ENCODE measurements at regions not wholly inside any gene's neighbourhood (a gene's known extent, or its start where the extent isn't known, plus 50 kb on each side); places are given as distances from the start of the nearest gene placed in this dataset.

- Histone ChIP-seq H3K4me1 (peaks cover 64 to 78% (median 70%) of the 10 kb centered on the region in 4 donors), H3K27me3 (no peaks in the 10 kb centered on the region), H3K9me3 (no peaks in the 10 kb centered on the region), H3K4me3 (no peak overlapping the region), H3K36me3 (no peaks in the 10 kb centered on the region), H3K27ac (peak overlapping the region; percentile 87 to 92 (median 88))
- intact Hi-C loops (cut with DNase I; ENCODE audit: low total_unique reads) (loop anchor here (10.0 kb wide), 1 partner anchor 90 kb away; no protein-coding TSS in a partner anchor), in situ Hi-C loops (cut with MboI; ENCODE audit: low pct_ligation_motif_present in 1 of 4, low pct_unique_long_range_greater_than_20kb in 1 of 4, low sequenced_read_pairs in 3 of 4) (no loop called here)
- TF ChIP-seq CTCF (IDR thresholded peaks at IDR 0.05): no peak
- peak in 1 of 3 donors; percentile 11 for TF ChIP-seq POLR2AphosphoS5 (IDR thresholded peaks at IDR 0.05)
- peak; percentile 40 for TF ChIP-seq EP300 (IDR thresholded peaks at IDR 0.05; ENCODE audit: low read depth)
- 22% methylated on average over 12 of the region's 12 CpGs; no CpG with 5 or more reads in 1 of the 2 donors for WGBS, 2 donors (ENCODE audit: low coverage in 1 of 2)
- no peak for DNase-seq
Measured at GRCh38 chr2:42924418-42924886, 132.1 kb upstream of the HAAO start.

- 61 to 94% methylated on average over 3 to 5 of the region's 5 CpGs for WGBS, 2 donors (ENCODE audit: low coverage in 1 of 2)
- Histone ChIP-seq H3K9me3 (no peaks in the 10 kb centered on the region), H3K4me1 (peaks cover 57 to 72% (median 64%) of the 10 kb centered on the region in 4 donors), H3K36me3 (no peaks in the 10 kb centered on the region), H3K27me3 (no peaks in the 10 kb centered on the region), H3K27ac (peak overlapping the region; percentile 87 to 92 (median 88)), H3K4me3 (no peak overlapping the region)
- in situ Hi-C loops (cut with MboI; ENCODE audit: low pct_ligation_motif_present in 1 of 4, low pct_unique_long_range_greater_than_20kb in 1 of 4, low sequenced_read_pairs in 3 of 4) (no loop called here), intact Hi-C loops (cut with DNase I; ENCODE audit: low total_unique reads) (loop anchor here (10.0 kb wide), 1 partner anchor 89 kb away; no protein-coding TSS in a partner anchor)
- TF ChIP-seq POLR2AphosphoS5 (IDR thresholded peaks at IDR 0.05) (no peak), EP300 (IDR thresholded peaks at IDR 0.05; ENCODE audit: low read depth) (no peak), POLR2A (IDR thresholded peaks at IDR 0.05) (no peak), CTCF (IDR thresholded peaks at IDR 0.05) (no peak)
- no peak for DNase-seq
Measured at GRCh38 chr2:42923580-42924417, 131.4 kb upstream of the HAAO start.

GRCh38 chr2:42922790-42923579 lies 130.6 kb upstream of the HAAO start:
- no peaks in the 10 kb centered on the region for H3K27me3 ChIP-seq
- peaks cover 50 to 63% (median 56%) of the 10 kb centered on the region in 4 donors for H3K4me1 ChIP-seq
- no peak for DNase-seq
- intact Hi-C loops (cut with DNase I; ENCODE audit: low total_unique reads) (loop anchor here (10.0 kb wide), 1 partner anchor 88 kb away; no protein-coding TSS in a partner anchor), in situ Hi-C loops (cut with MboI; ENCODE audit: low pct_ligation_motif_present in 1 of 4, low pct_unique_long_range_greater_than_20kb in 1 of 4, low sequenced_read_pairs in 3 of 4) (no loop called here)
- no peak overlapping the region for H3K4me3 ChIP-seq
- peak overlapping the region; percentile 87 to 92 (median 88) for H3K27ac ChIP-seq
- no peaks in the 10 kb centered on the region for H3K36me3 ChIP-seq
- TF ChIP-seq POLR2AphosphoS5 (IDR thresholded peaks at IDR 0.05) (peak in 2 of 3 donors; percentile 40 to 41), CTCF (IDR thresholded peaks at IDR 0.05) (no peak), POLR2A (IDR thresholded peaks at IDR 0.05) (no peak), EP300 (IDR thresholded peaks at IDR 0.05; ENCODE audit: low read depth) (no peak)
- 50 to 74% methylated on average over 2 to 6 of the region's 6 CpGs for WGBS, 2 donors (ENCODE audit: low coverage in 1 of 2)
- no peaks in the 10 kb centered on the region for H3K9me3 ChIP-seq

- Histone ChIP-seq H3K36me3 (no peaks in the 10 kb centered on the region), H3K27ac (peak overlapping the region; percentile 87 to 92 (median 88)), H3K27me3 (no peaks in the 10 kb centered on the region), H3K4me3 (no peak overlapping the region), H3K4me1 (peaks cover 44 to 57% (median 49%) of the 10 kb centered on the region in 4 donors), H3K9me3 (no peaks in the 10 kb centered on the region)
- no peak for DNase-seq
- no peak for TF ChIP-seq CTCF (IDR thresholded peaks at IDR 0.05)
- TF ChIP-seq POLR2A (IDR thresholded peaks at IDR 0.05): no peak
- no peak for TF ChIP-seq POLR2AphosphoS5 (IDR thresholded peaks at IDR 0.05)
- no peak for TF ChIP-seq EP300 (IDR thresholded peaks at IDR 0.05; ENCODE audit: low read depth)
- 33 to 93% methylated on average over 1 to 2 of the region's 2 CpGs for WGBS, 2 donors (ENCODE audit: low coverage in 1 of 2)
- intact Hi-C loops (cut with DNase I; ENCODE audit: low total_unique reads) (loop anchor here (10.0 kb wide), 1 partner anchor 87 kb away; no protein-coding TSS in a partner anchor), in situ Hi-C loops (cut with MboI; ENCODE audit: low pct_ligation_motif_present in 1 of 4, low pct_unique_long_range_greater_than_20kb in 1 of 4, low sequenced_read_pairs in 3 of 4) (no loop called here)
Measured at GRCh38 chr2:42922293-42922692, 129.9 kb upstream of the HAAO start.

Measured in transverse colon (tissue), 4 donors.